GM19328 (cell line): ENCODE measurements at regions not wholly inside any gene's neighbourhood (a gene's known extent, or its start where the extent isn't known, plus 50 kb on each side); places are given as distances from the start of the nearest gene placed in this dataset.

Experiments
- ATAC-seq: cut with Tn5 transposase; IDR thresholded peaks from one replicate; pipeline ENCODE4 v1.9.1; 2021; ENCODE audit warnings: mild to moderate bottlenecking, moderate library complexity; ENCODE audit not compliant: unreplicated experiment

GRCh38 chr13:57784633-57785032 is 153.1 kb downstream of the PCDH17 start:
- no peak for ATAC-seq

GRCh38 chr13:57787058-57787791 is 155.7 kb downstream of the PCDH17 start:
- no peak for ATAC-seq

GRCh38 chr13:57799624-57800023 is 168.1 kb downstream of the PCDH17 start:
- ATAC-seq = no peak

- ATAC-seq = no peak
These were observed 182.1 kb downstream of the PCDH17 start for GRCh38 chr13:57813651-57814050.

- no peak for ATAC-seq
These were observed 184.1 kb downstream of the PCDH17 start for GRCh38 chr13:57815600-57815999.

- no peak for ATAC-seq
These were observed 189.4 kb downstream of the PCDH17 start for GRCh38 chr13:57820924-57821323.

- no peak for ATAC-seq
These were observed 192.2 kb downstream of the PCDH17 start for GRCh38 chr13:57823704-57824103.

- ATAC-seq = no peak
These were observed 192.6 kb downstream of the PCDH17 start for GRCh38 chr13:57824121-57824520.

GRCh38 chr13:57825066-57825465 is 193.5 kb downstream of the PCDH17 start:
- no peak for ATAC-seq

GRCh38 chr13:57829496-57829895 is 198.0 kb downstream of the PCDH17 start:
- no peak for ATAC-seq

GRCh38 chr13:57832187-57832586 is 200.6 kb downstream of the PCDH17 start:
- ATAC-seq = no peak

- no peak for ATAC-seq
These were observed 206.3 kb downstream of the PCDH17 start for GRCh38 chr13:57837801-57838200.

GRCh38 chr13:57843521-57843920 is 212.0 kb downstream of the PCDH17 start:
- no peak for ATAC-seq

- ATAC-seq = no peak
These were observed 215.1 kb downstream of the PCDH17 start for GRCh38 chr13:57846600-57847173.

- ATAC-seq = no peak
These were observed 226.4 kb downstream of the PCDH17 start for GRCh38 chr13:57857945-57858344.

GRCh38 chr13:57858376-57858775 is 226.8 kb downstream of the PCDH17 start:
- ATAC-seq = no peak

GRCh38 chr13:57862879-57863278 is 231.3 kb downstream of the PCDH17 start:
- ATAC-seq = no peak

GRCh38 chr13:57865600-57866294 is 234.2 kb downstream of the PCDH17 start:
- ATAC-seq = no peak

- ATAC-seq = no peak
These were observed 243.0 kb downstream of the PCDH17 start for GRCh38 chr13:57874530-57874929.

- ATAC-seq = no peak
These were observed 246.1 kb downstream of the PCDH17 start for GRCh38 chr13:57877601-57878000.

GRCh38 chr13:57878291-57878690 is 246.7 kb downstream of the PCDH17 start:
- no peak for ATAC-seq

- no peak for ATAC-seq
These were observed 265.7 kb downstream of the PCDH17 start for GRCh38 chr13:57897225-57897624.
